ENCODE measurements at regions not wholly inside any gene's neighbourhood (a gene's known extent, or its start where the extent isn't known, plus 50 kb on each side); places are given as distances from the start of the nearest gene placed in this dataset.

DNA sequence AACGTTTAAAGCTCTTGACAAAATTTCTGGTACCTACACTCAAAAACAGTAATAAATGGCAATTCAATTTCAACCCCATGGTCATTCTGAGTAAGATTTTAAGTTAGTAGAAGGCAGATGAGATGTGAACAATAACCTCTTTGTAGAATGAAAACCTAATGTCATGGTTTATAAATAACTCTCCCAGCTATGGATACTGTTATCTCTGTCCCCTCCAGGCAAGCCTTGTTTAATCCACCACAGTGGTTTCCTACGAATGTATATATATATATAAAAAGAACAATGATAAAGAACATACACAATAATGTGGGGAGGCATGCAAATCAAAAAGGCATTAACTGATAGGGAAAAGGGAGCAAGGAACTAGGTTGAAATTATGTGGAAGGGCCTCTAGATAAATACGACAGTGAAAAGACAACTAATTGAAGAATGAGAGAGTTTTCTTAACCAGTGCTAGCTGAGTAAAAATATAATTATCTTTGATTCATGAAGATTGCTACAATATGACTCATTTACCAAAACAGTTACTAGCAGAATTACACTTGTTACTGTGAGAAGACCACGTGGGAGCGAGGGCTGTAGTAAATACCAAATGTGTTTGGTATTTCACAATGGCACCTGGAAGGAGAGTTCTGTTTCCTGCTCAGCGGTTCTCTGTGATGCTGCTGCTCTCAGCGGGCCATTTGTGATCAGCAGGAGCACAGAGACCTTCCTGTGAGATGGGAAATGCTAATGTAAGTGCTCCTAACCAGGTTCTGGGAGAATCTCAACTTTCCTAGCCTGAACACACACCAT is 173.7 kb downstream of the MBOAT1 start:
- WGBS, result 70% methylated on average over 7 of the region's 7 CpGs
- peaks cover 3% of the 10 kb centered on the region for H3K9me3 ChIP-seq
- TF ChIP-seq POLR2A (IDR thresholded peaks at IDR 0.05), result no peak
- no peak for TF ChIP-seq EP300 (IDR thresholded peaks at IDR 0.05)
- TF ChIP-seq POLR2AphosphoS5 (IDR thresholded peaks at IDR 0.05), result no peak
- TF ChIP-seq, protein P1, sequence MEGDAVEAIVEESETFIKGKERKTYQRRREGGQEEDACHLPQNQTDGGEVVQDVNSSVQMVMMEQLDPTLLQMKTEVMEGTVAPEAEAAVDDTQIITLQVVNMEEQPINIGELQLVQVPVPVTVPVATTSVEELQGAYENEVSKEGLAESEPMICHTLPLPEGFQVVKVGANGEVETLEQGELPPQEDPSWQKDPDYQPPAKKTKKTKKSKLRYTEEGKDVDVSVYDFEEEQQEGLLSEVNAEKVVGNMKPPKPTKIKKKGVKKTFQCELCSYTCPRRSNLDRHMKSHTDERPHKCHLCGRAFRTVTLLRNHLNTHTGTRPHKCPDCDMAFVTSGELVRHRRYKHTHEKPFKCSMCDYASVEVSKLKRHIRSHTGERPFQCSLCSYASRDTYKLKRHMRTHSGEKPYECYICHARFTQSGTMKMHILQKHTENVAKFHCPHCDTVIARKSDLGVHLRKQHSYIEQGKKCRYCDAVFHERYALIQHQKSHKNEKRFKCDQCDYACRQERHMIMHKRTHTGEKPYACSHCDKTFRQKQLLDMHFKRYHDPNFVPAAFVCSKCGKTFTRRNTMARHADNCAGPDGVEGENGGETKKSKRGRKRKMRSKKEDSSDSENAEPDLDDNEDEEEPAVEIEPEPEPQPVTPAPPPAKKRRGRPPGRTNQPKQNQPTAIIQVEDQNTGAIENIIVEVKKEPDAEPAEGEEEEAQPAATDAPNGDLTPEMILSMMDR (IDR thresholded peaks at IDR 0.05), result no peak
- no peaks in the 10 kb centered on the region for H3K36me3 ChIP-seq
- H3K4me1 ChIP-seq, result no peaks in the 10 kb centered on the region
- no peak overlapping the region for H3K4me3 ChIP-seq
- H3K27me3 ChIP-seq, result no peaks in the 10 kb centered on the region
- no peak overlapping the region for H3K27ac ChIP-seq
- DNase-seq (ENCODE audit: low spot score in 2 of 2), result no peak

- Histone ChIP-seq H3K36me3 (no peaks in the 10 kb centered on the region), H3K27ac (no peak overlapping the region), H3K4me3 (no peak overlapping the region), H3K27me3 (no peaks in the 10 kb centered on the region), H3K9me3 (peaks cover 3% of the 10 kb centered on the region), H3K4me1 (no peaks in the 10 kb centered on the region)
- TF ChIP-seq, protein P1 (IDR thresholded peaks at IDR 0.05), result no peak
- TF ChIP-seq EP300 (IDR thresholded peaks at IDR 0.05), result no peak
- TF ChIP-seq POLR2A (IDR thresholded peaks at IDR 0.05), result no peak
- TF ChIP-seq POLR2AphosphoS5 (IDR thresholded peaks at IDR 0.05), result no peak
- DNase-seq (ENCODE audit: low spot score in 2 of 2), result no peak
- 92% methylated on average over 1 of the region's 1 CpG for WGBS
These were observed 167.4 kb downstream of the MBOAT1 start for GRCh38 chr6:20044883-20045282.

Data from suprapubic skin (tissue), 4 donors.